GM10248 (cell line): ENCODE measurements at regions not wholly inside any gene's neighbourhood (a gene's known extent, or its start where the extent isn't known, plus 50 kb on each side); places are given as distances from the start of the nearest gene placed in this dataset.

Experiments
- CTCF ChIA-PET: fragments of 300-600 bp; sonication (Branson Sonifier 250); formaldehyde crosslinking; extraction: SDS; loops from one replicate; lab custom pipeline; 2021; ENCODE audit warnings: antibody characterized with exemption; lab: Yijun Ruan, JAX
- POLR2A ChIA-PET: fragments of 350-650 bp; sonication (Branson Sonifier 250); formaldehyde crosslinking; extraction: SDS; loops from one replicate; lab custom pipeline; 2020; ENCODE audit warnings: antibody characterized with exemption; lab: Yijun Ruan, JAX
- DNase-seq: peaks from one replicate; pipeline ENCODE4 v3.0.0; 2012; ENCODE audit errors: extremely low spot score
- CTCF ChIP-seq: IDR thresholded peaks from 2 replicates; pipeline ENCODE4 v1.5.1; 2012; ENCODE audit warnings: mild to moderate bottlenecking, low read depth; ENCODE audit errors: extremely low read depth, missing control alignments, control extremely low read depth

GRCh38 chr6:2524090-2524489 is 226.6 kb downstream of the MYLK4 start:
- peak; percentile 19 for TF ChIP-seq CTCF
- no peak for DNase-seq
- ChIA-PET CTCF (no interaction called here), POLR2A (no interaction called here)

GRCh38 chr6:2523061-2523460 is 227.7 kb downstream of the MYLK4 start:
- no peak for TF ChIP-seq CTCF
- ChIA-PET POLR2A (no interaction called here), CTCF (no interaction called here)
- no peak for DNase-seq

DNA sequence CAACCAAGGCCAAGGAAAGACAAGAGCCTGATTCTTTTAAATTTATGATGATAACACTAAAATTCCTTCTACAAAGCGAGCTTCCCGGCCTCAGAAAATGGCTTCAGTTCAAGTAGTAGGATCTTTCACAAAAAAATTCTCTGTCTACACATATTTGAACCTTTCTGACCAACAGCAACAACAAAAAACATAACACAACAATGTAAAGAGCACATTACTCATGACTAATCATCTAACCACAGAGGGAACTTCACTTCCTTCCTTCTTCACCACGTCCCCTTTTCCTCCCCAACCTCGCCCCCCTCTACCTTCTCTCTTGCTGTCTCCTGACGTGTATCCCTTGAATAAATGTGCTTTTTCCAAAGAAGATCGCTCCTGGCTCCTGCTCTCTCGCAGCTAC is 228.2 kb downstream of the MYLK4 start:
- no peak for TF ChIP-seq CTCF
- no peak for DNase-seq
- POLR2A ChIA-PET: no interaction called here
- CTCF ChIA-PET: no interaction called here

DNA sequence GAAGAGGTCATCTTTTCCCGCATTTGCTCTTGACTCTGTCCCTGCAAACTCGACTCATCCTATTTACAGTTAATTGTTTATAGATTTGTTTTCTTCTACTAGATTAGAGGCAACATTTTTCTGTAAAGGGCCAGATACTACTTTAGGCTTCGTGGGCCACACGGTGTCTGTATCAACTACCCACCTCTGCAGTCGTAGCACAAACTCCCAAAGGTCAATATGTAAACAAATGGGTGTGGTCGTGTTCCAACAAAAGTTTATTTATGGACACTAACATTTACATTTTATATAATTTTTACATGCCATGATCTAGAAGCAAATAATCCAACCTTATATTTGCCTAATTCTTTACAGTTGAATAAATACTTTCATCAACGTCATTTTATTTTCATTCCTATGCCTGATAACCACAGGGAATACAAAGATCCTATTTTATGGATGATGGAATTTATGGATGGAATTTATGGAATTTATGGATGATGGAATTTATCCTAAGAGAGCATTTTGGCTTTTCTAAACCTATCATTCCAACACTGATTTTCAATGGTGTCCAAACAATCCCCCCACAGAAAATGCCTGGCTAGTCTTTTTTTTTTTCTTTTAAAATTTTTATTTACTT is 232.8 kb downstream of the MYLK4 start:
- no peak for TF ChIP-seq CTCF
- CTCF ChIA-PET: no interaction called here
- POLR2A ChIA-PET: no interaction called here
- no peak for DNase-seq

DNA sequence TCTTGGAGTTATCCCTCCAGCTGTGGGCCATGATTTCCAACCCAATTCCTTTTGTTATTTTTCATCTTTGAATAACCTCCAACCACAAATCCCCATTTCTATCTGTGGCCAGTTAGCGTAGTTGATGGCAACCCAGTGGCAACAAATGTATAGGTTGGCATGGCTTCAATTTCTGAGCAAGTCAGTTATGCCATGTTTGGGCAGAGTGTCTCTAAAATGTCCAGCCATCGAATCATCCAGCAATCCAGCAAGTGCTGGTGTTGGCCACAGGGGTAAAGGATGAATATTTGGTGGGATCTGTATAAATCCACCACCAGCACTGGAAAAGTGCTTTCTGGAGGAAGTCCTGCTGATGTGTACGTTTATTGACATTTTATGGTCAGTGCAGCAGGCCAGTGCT is 233.3 kb downstream of the MYLK4 start:
- CTCF ChIA-PET: no interaction called here
- POLR2A ChIA-PET: no interaction called here
- DNase-seq: no peak
- TF ChIP-seq CTCF: no peak

DNA sequence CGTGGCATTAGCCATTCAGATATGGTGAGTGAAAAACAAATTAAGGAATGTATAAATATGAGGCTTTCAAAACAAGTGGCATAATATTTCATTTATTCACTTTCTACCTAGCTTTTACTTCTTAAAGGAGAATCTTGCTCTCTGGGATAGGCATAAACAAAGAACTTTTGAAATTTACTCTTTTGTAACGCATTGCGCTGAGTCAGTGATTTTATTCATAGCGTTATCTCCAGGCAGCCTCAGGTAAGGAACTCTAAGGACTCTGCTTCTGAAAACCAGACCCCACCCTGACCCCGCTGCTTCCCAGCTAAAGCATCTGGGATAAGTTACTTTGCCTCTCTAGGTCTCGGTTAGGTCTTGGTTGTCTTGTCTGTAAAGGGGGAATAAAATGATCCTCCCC is 234.7 kb downstream of the MYLK4 start:
- TF ChIP-seq CTCF: no peak
- CTCF ChIA-PET: interaction anchor here (1.2 kb wide), 1 partner anchor 13 kb away, joined by 3 read pairs; no protein-coding TSS in a partner anchor
- POLR2A ChIA-PET: no interaction called here
- no peak for DNase-seq
